Large intestine (tissue), 3 donors: ENCODE measurements at regions not wholly inside any gene's neighbourhood (a gene's known extent, or its start where the extent isn't known, plus 50 kb on each side); places are given as distances from the start of the nearest gene placed in this dataset.

ENCODE experiments used
- DNase-seq, 2 donors: peaks; one replicate each; pipeline versions ENCODE4 v3.0.0 to v3.0.0-alpha.2; 2013
- H3K27ac ChIP-seq: one replicate; pipeline ENCODE4 v1.5.1; 2013; ENCODE audit warnings: low read length
- H3K27me3 ChIP-seq: 2 replicates; pipeline ENCODE4 v1.6.1; 2013; ENCODE audit warnings: low read length; ENCODE audit not compliant: control insufficient read depth, insufficient read depth
- H3K36me3 ChIP-seq: 2 replicates; pipeline ENCODE4 v1.6.1; 2013; ENCODE audit warnings: low read length; ENCODE audit not compliant: control insufficient read depth, insufficient read depth
- H3K4me1 ChIP-seq: one replicate; pipeline ENCODE4 v1.6.1; 2013; ENCODE audit warnings: low read length; ENCODE audit not compliant: control insufficient read depth, insufficient read depth
- H3K4me3 ChIP-seq: one replicate; pipeline ENCODE4 v1.5.1; 2013; ENCODE audit warnings: low read length
- H3K9me3 ChIP-seq: one replicate; pipeline ENCODE4 v1.6.1; 2013; ENCODE audit warnings: mild to moderate bottlenecking, low read depth, low read length, moderate library complexity; ENCODE audit not compliant: control insufficient read depth
- WGBS: methylation state at CpG from one replicate; pipeline ENCODE4 v1.1.5; 2013; ENCODE audit warnings: low lambda C conversion rate; ENCODE audit not compliant: insufficient coverage; 5-methylcytosine and 5-hydroxymethylcytosine counted together

DNA sequence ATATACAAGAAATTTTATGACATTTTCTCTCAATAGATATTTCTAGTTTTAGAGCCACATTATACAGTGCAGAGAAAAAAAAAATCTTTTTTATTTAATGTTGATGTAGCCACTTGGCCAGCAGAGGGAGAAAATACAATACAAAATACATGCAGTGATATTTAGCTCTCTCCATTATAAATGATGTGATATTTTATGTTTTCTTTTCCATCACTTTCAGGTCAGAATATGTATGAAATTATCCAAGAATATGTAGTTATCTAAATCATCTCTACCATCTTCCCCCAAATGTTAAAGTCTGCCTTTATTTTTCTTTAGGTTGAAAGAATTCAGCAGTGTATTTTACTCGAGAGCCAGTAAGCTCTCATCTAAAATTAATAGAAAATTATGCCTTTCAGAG lies 533.6 kb upstream of the FSHR start:
- Histone ChIP-seq H3K9me3 (no peaks in the 10 kb centered on the region), H3K4me1 (no peaks in the 10 kb centered on the region), H3K27ac (no peak overlapping the region), H3K4me3 (no peak overlapping the region), H3K36me3 (no peaks in the 10 kb centered on the region), H3K27me3 (no peaks in the 10 kb centered on the region)
- WGBS, result 83% methylated on average over 1 of the region's 1 CpG
- DNase-seq, result no peak

DNA sequence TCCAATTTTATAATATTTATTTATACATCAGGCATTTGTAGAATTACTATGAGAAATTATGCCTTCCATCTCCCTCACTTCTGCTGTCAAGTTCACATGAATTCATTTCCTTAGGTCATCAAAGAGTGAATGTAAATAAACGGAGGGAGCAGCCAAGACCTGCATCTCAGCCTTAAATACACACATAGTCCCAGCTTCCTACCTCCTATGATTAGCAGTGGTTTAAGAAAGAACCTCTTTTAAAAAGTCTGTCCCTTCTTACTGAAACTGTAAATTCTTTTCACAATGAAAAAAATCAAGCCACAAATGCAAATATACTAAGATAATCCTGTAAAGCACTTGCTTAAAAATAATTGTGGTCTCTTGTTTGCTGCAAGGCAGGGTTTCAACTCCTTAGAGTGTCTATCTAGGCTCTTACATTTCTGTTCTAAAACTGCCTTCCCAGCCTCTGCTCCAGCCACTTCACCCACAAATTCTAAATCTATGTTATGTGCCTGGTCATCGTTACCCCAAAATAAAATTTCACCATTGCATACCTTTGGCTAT lies 532.7 kb upstream of the FSHR start:
- WGBS, result no CpG with 5 or more reads among the region's 2 CpGs
- H3K9me3 ChIP-seq, result no peaks in the 10 kb centered on the region
- no peaks in the 10 kb centered on the region for H3K36me3 ChIP-seq
- no peak for DNase-seq
- H3K4me3 ChIP-seq, result no peak overlapping the region
- H3K27ac ChIP-seq, result no peak overlapping the region
- no peaks in the 10 kb centered on the region for H3K27me3 ChIP-seq
- H3K4me1 ChIP-seq, result no peaks in the 10 kb centered on the region

DNA sequence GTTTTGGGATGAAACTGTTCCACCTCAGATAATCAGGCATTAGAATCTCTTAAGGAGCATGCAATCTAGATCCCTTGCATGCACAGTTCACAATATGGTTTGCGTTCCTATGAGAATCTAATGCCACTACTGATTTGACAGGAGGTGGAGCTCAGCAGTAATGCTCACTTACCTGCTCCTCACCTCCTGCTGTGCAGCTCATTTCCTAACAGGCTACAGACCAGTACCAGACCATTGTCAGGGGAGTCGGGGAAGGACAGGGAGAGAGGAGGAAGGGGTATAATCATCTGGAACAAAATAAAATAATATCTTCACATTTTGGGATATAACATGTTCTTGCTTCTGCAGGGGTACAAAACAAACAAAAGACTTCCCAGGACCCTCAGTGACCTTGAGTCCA lies 532.0 kb upstream of the FSHR start:
- Histone ChIP-seq H3K4me1 (no peaks in the 10 kb centered on the region), H3K9me3 (no peaks in the 10 kb centered on the region), H3K27me3 (no peaks in the 10 kb centered on the region), H3K4me3 (no peak overlapping the region), H3K36me3 (no peaks in the 10 kb centered on the region), H3K27ac (no peak overlapping the region)
- WGBS, result no CpG with 5 or more reads among the region's 2 CpGs
- no peak for DNase-seq

DNA sequence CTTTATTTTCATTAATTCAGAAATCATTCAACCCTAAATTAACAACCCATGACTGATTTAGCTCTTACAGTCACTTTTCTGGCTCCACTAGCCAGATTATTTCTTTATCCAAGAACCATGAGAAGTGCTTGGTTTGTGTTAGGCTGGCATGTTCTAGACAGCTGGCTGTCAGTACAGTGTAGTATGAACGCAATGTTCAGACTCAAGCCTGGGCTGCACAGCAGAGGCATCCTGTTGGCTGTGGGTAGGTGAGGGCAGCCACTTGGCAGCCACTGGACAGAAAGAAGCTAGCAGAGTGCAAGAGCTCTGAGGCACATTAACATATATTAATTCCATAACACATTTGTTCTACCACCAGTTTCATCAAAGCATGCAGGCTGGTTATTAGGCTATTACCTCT lies 522.9 kb upstream of the FSHR start:
- no CpG with 5 or more reads among the region's 1 CpG for WGBS
- no peaks in the 10 kb centered on the region for H3K27me3 ChIP-seq
- no peaks in the 10 kb centered on the region for H3K4me1 ChIP-seq
- no peak overlapping the region for H3K27ac ChIP-seq
- no peaks in the 10 kb centered on the region for H3K36me3 ChIP-seq
- no peak overlapping the region for H3K4me3 ChIP-seq
- DNase-seq, result no peak
- H3K9me3 ChIP-seq, result no peaks in the 10 kb centered on the region

DNA sequence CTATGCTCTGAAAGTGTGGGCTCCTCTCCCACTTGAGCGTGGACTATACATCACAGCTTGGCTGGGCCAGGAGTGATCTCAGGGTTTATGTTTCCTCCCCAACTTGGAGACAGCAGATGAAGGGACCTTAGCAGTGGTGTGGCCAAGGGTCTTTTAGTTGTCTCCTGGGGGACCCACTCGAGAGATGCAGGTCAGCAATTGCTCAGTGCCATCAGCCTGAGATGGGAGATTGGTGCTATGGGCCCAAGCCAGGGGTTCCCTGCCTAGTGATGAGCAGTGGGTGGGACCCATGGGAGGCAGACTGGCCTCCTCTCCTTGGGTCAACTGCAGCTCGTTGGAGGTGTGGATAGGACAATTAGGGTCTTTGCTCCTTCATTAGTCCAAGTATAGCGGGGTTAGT lies 510.5 kb upstream of the FSHR start:
- Histone ChIP-seq H3K36me3 (no peaks in the 10 kb centered on the region), H3K4me1 (no peaks in the 10 kb centered on the region), H3K27ac (no peak overlapping the region), H3K27me3 (no peaks in the 10 kb centered on the region), H3K4me3 (no peak overlapping the region), H3K9me3 (no peaks in the 10 kb centered on the region)
- WGBS, result no CpG with 5 or more reads among the region's 4 CpGs
- no peak for DNase-seq

DNA sequence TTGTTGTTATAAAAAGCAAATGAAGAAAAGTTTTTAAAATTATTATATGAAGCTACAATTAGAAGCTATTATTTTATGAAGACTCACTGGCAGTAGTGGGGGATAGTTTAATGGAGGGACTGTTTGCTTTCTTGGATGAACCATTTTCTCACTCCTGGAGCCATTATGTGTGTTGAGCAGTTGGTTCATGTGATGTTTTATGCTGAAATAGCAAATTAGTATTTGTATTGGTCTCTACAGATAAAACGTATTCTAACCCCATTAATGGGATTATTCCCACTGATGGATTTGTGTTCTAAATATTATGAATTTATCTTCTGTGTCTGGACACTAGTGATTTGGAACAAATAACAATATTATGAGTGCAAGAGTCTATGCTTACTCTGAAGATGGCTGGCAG lies 507.5 kb upstream of the FSHR start:
- Histone ChIP-seq H3K9me3 (no peaks in the 10 kb centered on the region), H3K36me3 (no peaks in the 10 kb centered on the region), H3K4me3 (no peak overlapping the region), H3K27ac (no peak overlapping the region), H3K4me1 (no peaks in the 10 kb centered on the region), H3K27me3 (no peaks in the 10 kb centered on the region)
- no peak for DNase-seq
- no CpG with 5 or more reads among the region's 1 CpG for WGBS

DNA sequence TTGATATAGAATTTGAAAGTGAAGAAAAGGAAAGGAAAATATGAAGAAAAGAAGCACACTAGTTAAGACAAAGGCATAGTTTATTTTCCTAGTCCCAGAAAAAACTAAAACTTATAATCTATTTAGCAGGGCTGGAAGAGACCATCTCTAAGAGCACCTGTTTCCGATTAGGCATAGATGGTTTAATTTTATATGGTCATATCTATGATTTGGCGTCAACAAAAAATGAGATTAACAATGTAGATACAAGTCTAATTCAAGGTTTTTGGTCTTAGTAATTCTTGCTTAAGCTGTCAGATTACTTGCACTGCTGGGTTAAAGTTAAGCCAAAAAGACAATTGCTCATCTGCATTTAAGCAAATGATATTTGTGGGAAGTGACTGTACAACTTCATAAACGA lies 502.5 kb upstream of the FSHR start:
- H3K27ac ChIP-seq, result no peak overlapping the region
- no peaks in the 10 kb centered on the region for H3K36me3 ChIP-seq
- H3K9me3 ChIP-seq, result no peaks in the 10 kb centered on the region
- H3K27me3 ChIP-seq, result no peaks in the 10 kb centered on the region
- 100% methylated on average over 2 of the region's 3 CpGs for WGBS
- H3K4me1 ChIP-seq, result no peaks in the 10 kb centered on the region
- no peak overlapping the region for H3K4me3 ChIP-seq
- no peak for DNase-seq

DNA sequence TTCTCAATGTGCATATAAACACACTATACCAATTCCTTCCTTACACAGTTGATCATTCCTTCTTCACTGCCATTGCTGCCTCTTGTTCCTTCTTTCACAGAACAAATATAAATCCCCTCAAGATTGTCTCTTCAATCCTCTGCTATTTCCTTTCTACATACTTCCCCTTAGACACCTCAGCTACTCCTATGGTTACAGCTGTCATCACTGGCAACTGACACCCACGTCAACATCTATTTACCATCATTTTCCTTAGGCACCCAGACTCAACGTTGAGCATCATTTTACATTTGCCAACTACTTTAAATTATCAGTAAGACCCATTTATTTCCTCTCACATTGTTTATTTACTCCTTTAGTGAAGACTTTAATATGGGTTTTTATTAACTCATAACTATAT lies 488.8 kb upstream of the FSHR start:
- Histone ChIP-seq H3K36me3 (no peaks in the 10 kb centered on the region), H3K9me3 (no peaks in the 10 kb centered on the region), H3K4me1 (no peaks in the 10 kb centered on the region), H3K4me3 (no peak overlapping the region), H3K27me3 (no peaks in the 10 kb centered on the region), H3K27ac (no peak overlapping the region)
- no peak for DNase-seq
- WGBS, result 82% methylated on average over 2 of the region's 2 CpGs

DNA sequence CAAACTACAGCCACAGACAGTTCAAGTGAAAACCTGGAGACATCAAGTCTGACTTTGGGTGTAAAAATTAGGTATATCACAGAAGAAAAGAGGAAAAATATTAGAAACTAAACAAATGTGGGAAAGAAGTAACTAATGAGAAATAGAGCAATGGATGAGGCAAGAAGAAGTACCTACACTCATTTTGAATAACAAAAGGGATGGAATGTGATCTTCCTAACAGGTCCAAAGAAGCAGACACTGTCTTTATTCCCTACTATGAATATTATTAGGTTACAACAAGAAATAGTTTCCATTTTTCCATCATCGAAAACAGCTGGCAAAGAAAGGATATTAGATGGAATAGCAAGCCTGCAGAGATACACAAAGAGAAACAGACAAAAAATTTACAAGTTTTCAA lies 486.3 kb upstream of the FSHR start:
- H3K36me3 ChIP-seq, result no peaks in the 10 kb centered on the region
- DNase-seq, result no peak
- no peaks in the 10 kb centered on the region for H3K4me1 ChIP-seq
- H3K4me3 ChIP-seq, result no peak overlapping the region
- no peak overlapping the region for H3K27ac ChIP-seq
- no peaks in the 10 kb centered on the region for H3K9me3 ChIP-seq
- WGBS, result 71% methylated on average over 1 of the region's 1 CpG
- no peaks in the 10 kb centered on the region for H3K27me3 ChIP-seq

DNA sequence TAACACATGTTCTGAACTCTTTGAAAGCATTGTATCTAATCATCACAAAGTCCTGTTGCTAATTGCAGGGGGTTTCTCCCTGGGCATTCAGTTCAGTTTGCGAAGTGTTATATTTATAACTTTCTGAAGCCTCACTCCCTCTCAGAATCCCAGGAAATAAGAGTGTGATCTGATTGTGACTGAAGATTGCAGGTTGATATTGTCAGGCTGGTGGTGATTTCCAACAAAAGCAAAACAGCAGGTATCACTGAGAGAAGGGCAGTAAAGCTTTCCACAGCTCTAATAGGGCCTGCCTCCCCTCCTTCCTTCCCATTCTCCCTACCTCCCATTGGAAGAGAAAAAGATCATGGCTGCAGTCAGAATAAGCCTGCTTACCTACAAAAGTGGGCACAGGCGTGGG lies 466.7 kb upstream of the FSHR start:
- Histone ChIP-seq H3K36me3 (no peaks in the 10 kb centered on the region), H3K9me3 (no peaks in the 10 kb centered on the region), H3K4me1 (no peaks in the 10 kb centered on the region), H3K27ac (no peak overlapping the region), H3K4me3 (no peak overlapping the region), H3K27me3 (no peaks in the 10 kb centered on the region)
- no peak for DNase-seq
- no CpG with 5 or more reads among the region's 2 CpGs for WGBS

DNA sequence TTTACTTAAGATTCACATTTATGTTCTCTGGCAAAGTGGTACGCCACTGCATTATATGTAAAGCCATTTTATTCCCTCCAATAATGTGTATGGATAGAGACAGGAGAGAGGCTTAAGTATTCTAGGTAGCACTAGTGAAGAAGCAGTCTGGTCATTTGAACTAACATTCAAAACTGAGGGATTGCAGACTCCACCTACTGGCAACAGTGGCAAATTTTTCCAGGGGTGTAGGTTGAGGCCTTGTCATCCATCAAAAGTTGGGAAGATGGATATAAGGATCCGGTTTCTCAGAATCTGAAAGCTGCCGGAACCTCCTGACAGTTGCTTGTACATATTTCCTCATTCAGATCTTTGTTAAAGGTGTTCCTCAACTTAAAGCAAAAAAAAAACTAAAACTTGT lies 465.5 kb upstream of the FSHR start:
- no CpG with 5 or more reads among the region's 3 CpGs for WGBS

More for the DNA sequence above, 465.5 kb upstream of the FSHR start:
- Histone ChIP-seq H3K27ac (no peak overlapping the region), H3K27me3 (no peaks in the 10 kb centered on the region), H3K4me3 (no peak overlapping the region), H3K36me3 (no peaks in the 10 kb centered on the region), H3K4me1 (no peaks in the 10 kb centered on the region), H3K9me3 (no peaks in the 10 kb centered on the region)
- no peak for DNase-seq
